SW 1271 (cell line): ENCODE measurements at regions not wholly inside any gene's neighbourhood (a gene's known extent, or its start where the extent isn't known, plus 50 kb on each side); places are given as distances from the start of the nearest gene placed in this dataset.
"Not testable (repeated sequence)": the region's sequence is repeated elsewhere in the genome, so short reads cannot be mapped to it uniquely, and the experiment has no call there.

Source experiments
- DNase-seq, 2 experiments: peaks; one replicate each; lab custom pipeline; 2025; lab: John Stamatoyannopoulos, UW

GRCh38 chr11:71098776-71099175 lies 153.6 kb downstream of the SHANK2 start:
- DNase-seq: no peak

DNA sequence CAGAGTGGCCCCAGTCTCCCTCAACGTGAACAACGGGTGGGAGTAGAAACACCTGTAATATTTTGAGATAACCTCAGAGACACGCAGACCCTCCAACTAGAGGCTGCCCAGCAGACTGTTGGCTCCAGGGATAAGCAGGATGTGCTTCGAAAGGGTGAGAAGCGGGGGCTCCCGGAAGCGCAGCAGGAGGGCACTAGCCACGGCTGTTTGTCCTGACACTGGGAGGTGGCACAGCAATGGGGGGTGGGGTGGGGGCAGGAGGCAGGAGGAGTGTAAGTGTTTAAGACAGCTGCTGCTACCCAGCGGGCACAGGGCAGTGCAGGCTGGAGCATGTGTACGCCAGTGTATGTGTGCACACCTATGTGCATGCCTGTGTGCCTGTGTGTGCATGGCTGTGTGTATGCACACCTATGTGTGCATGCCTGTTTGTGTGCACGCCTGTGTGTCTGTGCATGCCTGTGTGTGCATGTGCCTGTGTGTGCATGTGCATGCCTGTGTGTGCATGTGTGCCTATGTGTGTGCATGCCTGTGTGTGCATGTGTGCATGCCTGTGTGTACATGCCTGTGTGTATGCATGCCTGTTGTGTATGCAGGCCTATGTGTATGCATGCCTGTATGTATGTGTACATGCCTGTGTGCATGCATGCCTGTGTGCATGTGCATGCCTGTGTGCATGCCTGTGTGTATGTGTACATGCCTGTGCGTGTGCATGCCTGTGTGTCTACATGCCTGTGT lies 154.7 kb downstream of the SHANK2 start:
- no peak for DNase-seq

- DNase-seq: no peak
Observed at GRCh38 chr11:71096751-71097388, 155.5 kb downstream of the SHANK2 start.

DNA sequence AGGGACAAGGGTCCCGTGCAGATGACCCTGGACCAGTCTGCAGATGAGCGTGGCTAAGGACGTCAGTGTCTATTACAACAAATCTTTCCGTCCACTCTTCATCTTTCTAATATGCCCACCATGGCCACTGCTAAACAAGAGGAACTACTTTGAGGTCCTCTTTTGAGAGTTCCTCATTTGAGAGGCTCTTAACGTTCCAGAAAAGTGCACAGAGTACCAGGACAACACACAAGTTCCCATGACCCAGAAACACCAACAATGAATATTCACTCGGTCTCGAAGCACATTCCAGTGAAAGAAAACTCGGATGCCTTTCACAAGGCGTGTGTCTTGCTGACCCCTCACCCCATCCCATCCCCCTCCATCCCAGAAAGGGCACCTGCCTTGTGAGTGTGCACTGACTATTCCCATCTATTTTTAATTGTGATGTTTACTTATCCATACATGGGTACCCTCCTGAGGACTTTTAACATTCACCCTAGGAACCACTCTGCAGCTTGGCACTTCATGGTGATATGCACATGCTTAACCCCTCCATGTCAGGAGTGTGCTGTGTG lies 157.0 kb downstream of the SHANK2 start:
- no peak for DNase-seq

DNA sequence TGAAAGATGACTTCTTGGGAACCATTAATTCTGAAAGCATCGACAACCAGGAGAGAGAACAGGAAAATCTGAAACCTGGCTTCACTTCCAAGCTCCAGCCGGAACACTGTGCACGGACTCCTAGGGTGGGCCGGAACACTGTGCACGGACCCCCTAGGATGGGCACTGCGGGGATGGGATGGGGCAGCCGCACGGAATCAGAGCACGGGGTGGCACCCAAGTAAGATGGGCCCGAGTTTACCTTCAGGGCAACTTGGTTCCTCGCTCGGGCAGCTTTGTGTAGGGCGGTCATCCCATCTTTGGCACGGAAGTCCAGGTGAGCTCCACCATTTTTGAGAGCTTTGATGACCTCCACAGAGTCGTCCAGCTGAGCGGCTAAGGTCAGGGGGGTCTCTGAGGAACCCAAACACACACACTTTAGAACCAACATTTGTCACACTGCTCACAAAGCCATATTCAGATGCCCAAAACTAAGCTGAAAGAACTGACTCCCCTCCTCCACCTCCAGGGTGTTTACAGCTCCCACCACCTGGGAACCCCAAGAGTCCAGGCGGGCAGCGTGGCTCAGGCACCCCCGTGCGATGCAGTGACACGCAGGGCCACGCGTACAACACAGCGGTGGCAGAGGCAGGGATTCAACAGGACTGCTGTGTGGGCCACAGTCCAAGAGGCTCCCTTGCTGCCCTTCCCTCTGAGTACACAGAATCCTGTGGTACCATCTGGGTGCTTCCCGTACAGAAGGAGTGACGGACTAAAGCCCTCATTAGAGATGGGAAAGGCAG lies 157.9 kb downstream of the SHANK2 start:
- no peak for DNase-seq

GRCh38 chr11:71093783-71094182 lies 158.6 kb downstream of the SHANK2 start:
- DNase-seq: no peak

DNA sequence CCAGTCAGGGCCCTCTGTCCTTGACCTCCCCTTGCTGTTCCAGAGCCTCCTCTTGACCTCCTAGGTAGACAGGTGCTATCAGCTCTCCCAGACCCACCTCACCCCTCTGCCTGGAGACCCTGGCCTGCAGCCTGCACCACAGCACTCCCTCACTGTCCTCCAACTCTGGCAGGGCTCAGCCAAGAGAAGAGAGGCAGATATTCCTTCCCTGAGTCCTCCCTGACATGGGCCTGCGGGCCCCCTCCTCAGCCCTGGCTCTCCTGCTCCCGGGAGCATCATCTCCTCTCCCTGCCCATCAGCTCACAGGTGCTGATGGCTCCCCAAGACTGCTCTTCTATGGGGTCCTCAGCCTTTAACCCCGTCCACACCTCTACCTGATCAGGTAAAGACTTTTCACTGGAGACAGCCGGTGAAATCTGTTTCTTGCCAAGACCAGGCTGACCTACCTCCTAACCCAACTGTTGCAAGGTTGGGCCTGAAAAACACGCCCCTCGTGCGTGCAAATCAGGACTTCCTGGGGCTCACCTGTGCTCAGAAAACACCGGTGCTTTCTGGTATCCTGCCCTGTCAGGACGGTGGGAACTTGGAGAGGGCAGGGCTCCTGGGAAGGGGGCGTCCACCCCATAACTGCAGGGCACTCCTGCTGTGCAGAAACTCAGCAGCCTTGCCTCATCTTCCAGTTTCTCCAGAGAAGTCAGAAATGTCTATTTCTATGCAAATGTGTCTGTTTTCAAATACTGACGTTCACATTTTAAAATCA lies 160.7 kb downstream of the SHANK2 start:
- no peak for DNase-seq

DNA sequence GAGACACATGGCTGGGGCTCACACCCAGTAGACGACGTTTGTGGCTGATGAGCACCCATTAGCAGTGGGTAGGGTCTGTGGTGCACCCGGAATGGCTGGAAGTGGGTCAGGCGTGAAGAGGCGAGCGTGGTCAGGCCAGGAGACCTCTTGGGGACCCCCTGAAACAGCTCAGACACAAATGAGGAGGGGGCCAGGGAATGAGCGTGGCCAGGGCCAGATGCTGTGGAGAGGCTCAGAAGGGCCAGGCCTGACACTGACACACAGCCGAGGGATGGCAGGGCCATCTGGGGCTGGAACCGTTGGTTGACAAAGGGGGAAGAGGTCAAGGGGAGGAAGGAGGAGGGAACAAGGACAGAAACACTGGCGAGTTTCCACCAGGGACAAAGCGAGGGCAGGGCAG lies 162.8 kb downstream of the SHANK2 start:
- DNase-seq: no peak

GRCh38 chr11:71088314-71089215 lies 163.8 kb downstream of the SHANK2 start:
- not testable (repeated sequence) for DNase-seq

- peak in 1 of 2 experiments; percentile 41 for DNase-seq
Observed at GRCh38 chr11:71086687-71087258, 165.6 kb downstream of the SHANK2 start.

GRCh38 chr11:71084306-71085012 lies 167.9 kb downstream of the SHANK2 start:
- DNase-seq: no peak

- no peak for DNase-seq
Observed at GRCh38 chr11:71083105-71083504, 169.3 kb downstream of the SHANK2 start.

DNA sequence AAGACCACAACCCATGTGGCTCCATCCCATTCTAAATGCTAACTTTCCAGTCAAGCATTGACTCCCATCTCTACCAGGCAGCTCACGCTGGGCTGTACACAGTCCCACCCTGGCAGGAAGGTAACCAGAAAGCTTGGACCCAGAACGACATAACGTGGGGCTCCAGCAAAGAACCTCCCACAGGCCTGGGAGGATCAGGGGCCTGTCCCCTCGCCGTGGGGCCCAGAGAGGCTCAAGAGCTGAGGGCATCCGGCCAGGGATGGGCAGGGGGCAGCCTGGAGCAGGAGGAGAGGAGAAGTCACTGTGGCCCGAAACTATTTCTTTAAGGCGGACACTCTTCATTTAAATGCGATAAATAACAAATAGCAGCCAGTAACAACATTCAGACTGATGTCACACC lies 169.9 kb downstream of the SHANK2 start:
- no peak for DNase-seq

GRCh38 chr11:71081704-71082230 lies 170.6 kb downstream of the SHANK2 start:
- no peak for DNase-seq

DNA sequence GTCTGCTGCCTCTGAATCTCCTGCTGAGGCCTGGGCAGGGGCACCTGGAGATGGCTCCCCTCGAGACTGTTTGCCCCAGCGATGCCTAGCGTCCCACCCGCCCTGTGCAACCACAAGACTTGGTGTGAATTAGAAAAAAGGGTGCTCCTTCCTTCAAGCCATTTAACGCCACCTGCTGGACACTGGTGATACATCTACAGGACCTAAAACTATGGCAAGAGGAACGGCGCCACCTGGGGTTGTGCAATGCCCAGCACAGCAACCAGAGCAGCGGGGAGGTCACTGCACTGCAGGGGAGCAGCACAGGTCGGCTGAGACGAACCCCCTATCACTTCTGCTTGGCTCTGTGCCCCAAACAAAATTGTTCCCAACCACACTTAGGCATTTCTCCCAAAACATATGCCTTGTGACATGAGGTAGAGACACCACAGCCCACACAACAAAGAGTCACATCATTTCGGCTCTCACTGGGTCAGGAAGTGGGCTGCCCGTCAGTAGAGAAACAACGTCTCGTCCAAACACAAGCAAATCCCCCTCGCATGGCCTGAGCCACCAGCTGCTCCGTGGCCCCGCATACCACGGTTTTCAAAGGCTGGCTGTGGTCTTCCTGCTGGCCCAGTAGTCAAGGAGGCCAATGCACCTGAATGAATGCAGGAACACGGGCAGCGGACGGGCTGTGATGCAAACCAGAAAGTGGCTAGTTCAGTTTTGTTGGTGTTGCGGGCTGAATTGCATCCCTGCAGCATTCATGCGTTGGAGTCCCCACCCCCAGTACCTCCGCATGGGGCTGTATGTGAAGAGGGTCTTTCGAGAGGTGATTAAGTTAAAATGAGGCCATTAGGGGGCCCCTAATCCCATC lies 171.9 kb downstream of the SHANK2 start:
- peak; percentile 54 to 84 for DNase-seq

DNA sequence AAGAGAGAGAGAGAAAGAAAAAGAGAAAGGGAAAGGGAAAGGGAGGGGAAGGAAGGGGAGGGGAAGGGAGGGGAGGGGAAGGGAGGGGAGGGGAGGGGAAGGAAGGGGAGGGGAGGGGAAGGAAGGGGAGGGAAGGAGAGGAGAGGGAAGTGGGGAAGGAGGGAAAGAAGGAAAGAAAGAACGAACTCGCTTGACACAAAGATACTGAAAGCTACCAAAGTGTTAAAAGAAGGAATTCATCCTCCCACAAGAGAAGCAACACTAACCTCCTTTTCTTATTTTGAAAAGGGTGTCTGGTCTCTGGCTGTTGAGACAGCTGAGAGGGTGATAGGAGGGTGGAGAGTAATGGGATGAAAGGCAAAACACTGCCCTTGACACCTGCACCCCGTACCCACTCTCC lies 172.6 kb downstream of the SHANK2 start:
- DNase-seq: no peak

- no peak for DNase-seq
Observed at GRCh38 chr11:71078482-71078881, 173.9 kb downstream of the SHANK2 start.

DNA sequence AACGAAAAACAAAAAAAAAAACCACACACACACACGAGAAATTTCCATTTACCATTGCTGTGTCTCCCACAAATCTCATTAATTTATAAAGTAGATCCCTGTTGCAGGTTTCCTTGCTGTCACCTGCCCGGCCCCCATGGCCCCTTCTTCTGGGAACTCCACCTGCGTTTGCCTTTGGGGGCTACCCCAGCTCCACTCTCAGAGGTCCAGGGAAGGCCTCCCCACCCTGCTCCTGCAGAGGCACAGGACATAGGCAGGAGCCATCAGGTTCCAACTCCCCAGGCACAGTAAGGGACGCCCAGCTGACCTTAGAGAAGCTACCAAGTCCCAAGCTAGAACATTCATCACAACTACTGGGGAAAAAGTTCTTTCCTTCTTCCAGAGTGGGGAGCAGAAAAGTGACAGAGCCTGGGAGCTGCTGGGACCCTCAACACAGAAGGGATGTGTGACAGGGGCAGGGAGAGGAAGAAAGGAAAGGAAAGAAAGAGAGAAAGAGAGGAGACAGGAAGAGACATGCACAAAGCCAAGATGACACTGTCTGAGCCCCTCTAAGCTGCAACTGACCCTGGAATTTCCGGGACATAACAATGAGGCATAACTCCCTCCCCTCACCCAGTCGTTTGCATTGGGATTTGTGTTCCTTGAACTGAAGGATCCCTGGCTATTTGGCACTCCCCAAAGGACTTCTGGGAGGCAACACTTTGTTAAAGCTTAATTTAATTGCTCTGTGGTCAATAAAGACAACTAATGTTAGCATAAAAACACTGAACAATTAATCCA lies 175.7 kb downstream of the SHANK2 start:
- no peak for DNase-seq
